ENCODE measurements at regions not wholly inside any gene's neighbourhood (a gene's known extent, or its start where the extent isn't known, plus 50 kb on each side); places are given as distances from the start of the nearest gene placed in this dataset.

GRCh38 chr4:85221606-85222005, 253.3 kb upstream of the ARHGAP24 start:
- ATAC-seq = no peak
- 52 to 62% (median 58%) methylated on average over 2 of the region's 2 CpGs for WGBS, 4 donors
- no peak for DNase-seq
- Histone ChIP-seq H3K36me3 (no peaks in the 10 kb centered on the region), H3K4me1 (no peaks in the 10 kb centered on the region), H3K27ac (no peak overlapping the region), H3K27me3 (no peaks in the 10 kb centered on the region), H3K9me3 (peaks cover 0 to 27% (median 9%) of the 10 kb centered on the region in 12 donors), H3K4me3 (no peak overlapping the region)
- TF ChIP-seq CTCF (IDR thresholded peaks at IDR 0.05) (no peak), POLR2A (IDR thresholded peaks at IDR 0.05) (no peak)
- intact Hi-C loops (cut with DNase I) = no loop called here

GRCh38 chr4:85222561-85222960, 252.4 kb upstream of the ARHGAP24 start:
- H3K27me3 ChIP-seq = no peaks in the 10 kb centered on the region
- H3K4me1 ChIP-seq = no peaks in the 10 kb centered on the region
- TF ChIP-seq CTCF (IDR thresholded peaks at IDR 0.05) (no peak), POLR2A (IDR thresholded peaks at IDR 0.05) (no peak)
- ATAC-seq (no peak), DNase-seq (no peak)
- no peak overlapping the region for H3K27ac ChIP-seq
- H3K36me3 ChIP-seq = no peaks in the 10 kb centered on the region
- H3K4me3 ChIP-seq = no peak overlapping the region
- H3K9me3 ChIP-seq = peaks cover 0 to 19% (median 4%) of the 10 kb centered on the region in 12 donors
- 69 to 78% (median 73%) methylated on average over 4 of the region's 4 CpGs for WGBS, 4 donors
- intact Hi-C loops (cut with DNase I) = no loop called here

GRCh38 chr4:85228264-85228663, 246.7 kb upstream of the ARHGAP24 start:
- no peak for DNase-seq
- no peak overlapping the region for H3K27ac ChIP-seq
- intact Hi-C loops (cut with DNase I) = no loop called here
- WGBS, 4 donors = 65 to 69% (median 67%) methylated on average over 2 of the region's 2 CpGs
- no peaks in the 10 kb centered on the region for H3K27me3 ChIP-seq
- no peak for ATAC-seq
- H3K4me1 ChIP-seq = no peaks in the 10 kb centered on the region
- no peaks in the 10 kb centered on the region for H3K36me3 ChIP-seq
- H3K4me3 ChIP-seq = no peak overlapping the region
- TF ChIP-seq POLR2A (IDR thresholded peaks at IDR 0.05) (no peak), CTCF (IDR thresholded peaks at IDR 0.05) (no peak)
- peaks cover 0 to 6% (median 0%) of the 10 kb centered on the region in 12 donors for H3K9me3 ChIP-seq

GRCh38 chr4:85233516-85233915, 241.4 kb upstream of the ARHGAP24 start:
- Histone ChIP-seq H3K4me1 (peaks cover 0 to 2% (median 0%) of the 10 kb centered on the region in 12 donors), H3K9me3 (no peaks in the 10 kb centered on the region), H3K36me3 (no peaks in the 10 kb centered on the region), H3K27me3 (no peaks in the 10 kb centered on the region), H3K4me3 (no peak overlapping the region), H3K27ac (no peak overlapping the region)
- intact Hi-C loops (cut with DNase I) = no loop called here
- ATAC-seq (no peak), DNase-seq (no peak)
- TF ChIP-seq CTCF (IDR thresholded peaks at IDR 0.05) (no peak), POLR2A (IDR thresholded peaks at IDR 0.05) (no peak)
- WGBS, 4 donors = 80 to 87% (median 81%) methylated on average over 3 of the region's 3 CpGs
